ENCODE measurements at regions not wholly inside any gene's neighbourhood (a gene's known extent, or its start where the extent isn't known, plus 50 kb on each side); places are given as distances from the start of the nearest gene placed in this dataset.

DNA sequence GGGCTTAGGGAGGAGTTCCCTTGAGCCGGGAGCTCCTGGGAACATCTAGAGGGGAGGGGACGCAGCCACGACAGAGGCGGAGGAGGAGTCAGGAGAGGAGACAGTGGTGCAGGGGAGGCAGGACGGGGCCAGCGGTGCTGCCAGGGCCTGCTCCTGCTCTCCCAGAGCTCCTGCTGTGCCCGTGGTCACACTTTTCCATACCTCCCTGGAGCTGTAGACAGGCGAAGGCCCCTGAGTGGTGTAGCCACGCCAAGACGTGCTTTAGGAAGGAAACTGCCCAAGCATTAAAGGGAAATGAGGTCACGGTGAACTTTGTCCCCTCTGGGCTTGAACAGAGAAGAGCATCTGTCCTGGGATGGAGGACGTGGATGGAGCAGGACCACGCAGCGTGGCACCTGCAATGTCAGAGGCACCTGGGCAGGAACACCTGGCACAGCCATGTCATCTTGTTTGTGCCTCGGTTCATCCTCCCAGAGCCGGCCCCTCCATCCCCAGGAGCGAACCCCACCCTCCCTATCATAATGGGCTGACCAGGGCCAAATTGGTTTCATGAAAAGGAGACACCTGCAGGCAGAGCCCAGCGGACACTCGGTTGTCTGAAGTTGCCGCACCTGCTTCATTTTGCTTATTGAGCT lies 239.5 kb upstream of the SFSWAP start:
- no peaks in the 10 kb centered on the region for H3K4me1 ChIP-seq (ENCODE audit: control insufficient read depth in 5 of 5, insufficient read depth in 5 of 5, low read length in 5 of 5)
- peaks cover 0 to 13% (median 1%) of the 10 kb centered on the region in 4 donors for H3K9me3 ChIP-seq (ENCODE audit: control insufficient read depth in 4 of 4, insufficient read depth in 3 of 4, low read length in 3 of 4)
- no peak overlapping the region for H3K9ac ChIP-seq (ENCODE audit: insufficient read depth in 1 of 2, low read length in 2 of 2)
- ATAC-seq (ENCODE audit: insufficient read depth, low FRiP score) (no peak), DNase-seq (no peak)
- no peak overlapping the region for H3K27ac ChIP-seq (ENCODE audit: low read depth in 1 of 2, low read length in 1 of 2)
- WGBS, 2 donors = 62 to 76% methylated on average over 20 of the region's 20 CpGs
- peaks cover 0 to 3% (median 0%) of the 10 kb centered on the region in 3 donors for H3K27me3 ChIP-seq (ENCODE audit: control insufficient read depth in 3 of 3, insufficient read depth in 3 of 3, low read length in 2 of 3)
- no peak overlapping the region for H3K4me3 ChIP-seq
- H3K36me3 ChIP-seq (ENCODE audit: control insufficient read depth in 4 of 4, insufficient read depth in 4 of 4, low read length in 4 of 4) = no peaks in the 10 kb centered on the region
- TF ChIP-seq, protein P1, sequence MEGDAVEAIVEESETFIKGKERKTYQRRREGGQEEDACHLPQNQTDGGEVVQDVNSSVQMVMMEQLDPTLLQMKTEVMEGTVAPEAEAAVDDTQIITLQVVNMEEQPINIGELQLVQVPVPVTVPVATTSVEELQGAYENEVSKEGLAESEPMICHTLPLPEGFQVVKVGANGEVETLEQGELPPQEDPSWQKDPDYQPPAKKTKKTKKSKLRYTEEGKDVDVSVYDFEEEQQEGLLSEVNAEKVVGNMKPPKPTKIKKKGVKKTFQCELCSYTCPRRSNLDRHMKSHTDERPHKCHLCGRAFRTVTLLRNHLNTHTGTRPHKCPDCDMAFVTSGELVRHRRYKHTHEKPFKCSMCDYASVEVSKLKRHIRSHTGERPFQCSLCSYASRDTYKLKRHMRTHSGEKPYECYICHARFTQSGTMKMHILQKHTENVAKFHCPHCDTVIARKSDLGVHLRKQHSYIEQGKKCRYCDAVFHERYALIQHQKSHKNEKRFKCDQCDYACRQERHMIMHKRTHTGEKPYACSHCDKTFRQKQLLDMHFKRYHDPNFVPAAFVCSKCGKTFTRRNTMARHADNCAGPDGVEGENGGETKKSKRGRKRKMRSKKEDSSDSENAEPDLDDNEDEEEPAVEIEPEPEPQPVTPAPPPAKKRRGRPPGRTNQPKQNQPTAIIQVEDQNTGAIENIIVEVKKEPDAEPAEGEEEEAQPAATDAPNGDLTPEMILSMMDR (IDR thresholded peaks at IDR 0.05; ENCODE audit: control extremely low read depth, extremely low read depth) = no peak

DNA sequence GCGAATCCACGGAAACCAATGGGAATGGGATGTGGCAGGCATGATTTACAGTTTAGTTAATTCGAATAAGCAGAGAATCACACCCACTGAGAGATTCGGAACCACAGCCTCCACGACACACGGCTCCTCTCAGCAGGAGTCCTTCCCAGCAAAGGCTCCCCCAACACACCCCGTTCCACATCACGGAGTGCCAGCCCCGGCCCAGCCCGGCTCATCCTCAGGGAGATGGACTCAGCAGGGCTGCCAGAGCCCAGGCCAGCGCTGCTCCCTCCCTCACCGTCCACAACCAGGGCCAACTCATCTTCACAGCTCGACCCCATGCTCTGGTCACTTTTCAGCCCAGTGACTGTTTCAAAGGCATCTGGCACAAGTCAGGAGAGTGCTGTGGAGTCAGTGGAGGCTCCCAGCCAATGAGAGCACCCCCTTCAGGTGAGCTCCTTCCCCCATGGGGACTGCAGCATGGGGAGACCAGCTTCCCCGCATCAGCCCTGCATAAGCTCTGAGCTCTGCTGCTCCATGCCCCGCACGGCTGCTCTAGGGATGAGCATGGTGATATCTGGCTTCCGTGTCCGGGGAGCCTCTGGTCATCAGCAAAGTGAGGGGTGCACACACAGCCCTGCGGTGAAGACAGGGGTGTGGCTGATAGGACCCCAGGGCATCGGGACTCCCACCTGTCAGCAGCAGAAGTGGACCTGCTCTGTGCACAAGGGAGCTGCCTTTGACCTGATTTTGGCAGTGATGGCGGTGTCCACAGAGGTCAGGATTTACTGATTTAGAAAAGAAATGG lies 238.8 kb upstream of the SFSWAP start:
- TF ChIP-seq, protein P1 (IDR thresholded peaks at IDR 0.05; ENCODE audit: control extremely low read depth, extremely low read depth) = no peak
- Histone ChIP-seq H3K9ac (ENCODE audit: insufficient read depth in 1 of 2, low read length in 2 of 2) (no peak overlapping the region), H3K4me3 (no peak overlapping the region), H3K9me3 (ENCODE audit: control insufficient read depth in 4 of 4, insufficient read depth in 3 of 4, low read length in 3 of 4) (peaks cover 0 to 5% (median 0%) of the 10 kb centered on the region in 4 donors), H3K27me3 (ENCODE audit: control insufficient read depth in 3 of 3, insufficient read depth in 3 of 3, low read length in 2 of 3) (no peaks in the 10 kb centered on the region), H3K27ac (ENCODE audit: low read depth in 1 of 2, low read length in 1 of 2) (no peak overlapping the region), H3K4me1 (ENCODE audit: control insufficient read depth in 5 of 5, insufficient read depth in 5 of 5, low read length in 5 of 5) (no peaks in the 10 kb centered on the region), H3K36me3 (ENCODE audit: control insufficient read depth in 4 of 4, insufficient read depth in 4 of 4, low read length in 4 of 4) (no peaks in the 10 kb centered on the region)
- WGBS, 2 donors = 79 to 87% methylated on average over 21 of the region's 21 CpGs
- no peak for ATAC-seq (ENCODE audit: insufficient read depth, low FRiP score)
- DNase-seq = no peak

DNA sequence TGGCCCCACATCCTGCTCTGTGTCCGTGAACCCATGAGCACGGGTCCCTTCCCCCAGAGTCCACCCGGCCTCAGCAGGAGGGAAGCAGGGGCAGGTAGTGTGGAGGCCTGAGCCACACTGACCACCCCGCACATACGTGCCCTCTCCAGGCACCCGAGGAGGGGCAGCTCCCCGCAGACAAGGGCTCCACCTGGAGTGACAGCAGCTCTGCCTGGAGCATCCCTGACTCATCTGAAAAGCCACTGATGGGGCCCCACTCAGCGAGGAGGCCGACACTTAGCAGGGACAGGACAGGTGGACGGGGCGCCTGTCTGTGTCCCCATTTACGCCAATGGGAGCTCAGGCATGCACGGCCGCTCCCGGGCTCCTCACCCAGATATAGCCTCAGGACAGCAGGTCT lies 237.6 kb upstream of the SFSWAP start:
- peaks cover 0 to 2% (median 0%) of the 10 kb centered on the region in 4 donors for H3K9me3 ChIP-seq (ENCODE audit: control insufficient read depth in 4 of 4, insufficient read depth in 3 of 4, low read length in 3 of 4)
- no peaks in the 10 kb centered on the region for H3K27me3 ChIP-seq (ENCODE audit: control insufficient read depth in 3 of 3, insufficient read depth in 3 of 3, low read length in 2 of 3)
- H3K36me3 ChIP-seq (ENCODE audit: control insufficient read depth in 4 of 4, insufficient read depth in 4 of 4, low read length in 4 of 4) = no peaks in the 10 kb centered on the region
- H3K4me3 ChIP-seq = no peak overlapping the region
- no peak for DNase-seq
- 84 to 90% methylated on average over 15 of the region's 15 CpGs for WGBS, 2 donors
- TF ChIP-seq, protein P1 (IDR thresholded peaks at IDR 0.05; ENCODE audit: control extremely low read depth, extremely low read depth) = no peak
- ATAC-seq (ENCODE audit: insufficient read depth, low FRiP score) = no peak
- no peaks in the 10 kb centered on the region for H3K4me1 ChIP-seq (ENCODE audit: control insufficient read depth in 5 of 5, insufficient read depth in 5 of 5, low read length in 5 of 5)
- no peak overlapping the region for H3K27ac ChIP-seq (ENCODE audit: low read depth in 1 of 2, low read length in 1 of 2)
- no peak overlapping the region for H3K9ac ChIP-seq (ENCODE audit: insufficient read depth in 1 of 2, low read length in 2 of 2)
